HG02938 (cell line): ENCODE measurements at regions not wholly inside any gene's neighbourhood (a gene's known extent, or its start where the extent isn't known, plus 50 kb on each side); places are given as distances from the start of the nearest gene placed in this dataset.
"Not testable (repeated sequence)": the region's sequence is repeated elsewhere in the genome, so short reads cannot be mapped to it uniquely, and the experiment has no call there.

Source experiments
- ATAC-seq: cut with Tn5 transposase; IDR thresholded peaks from one replicate; pipeline ENCODE4 v1.9.1; 2021; ENCODE audit warnings: mild to moderate bottlenecking, moderate library complexity; ENCODE audit not compliant: unreplicated experiment

GRCh38 chr5:71771191-71771590 lies 52.1 kb downstream of the CARTPT start:
- ATAC-seq = no peak

GRCh38 chr5:71778678-71779276 lies 59.7 kb downstream of the CARTPT start:
- no peak for ATAC-seq

DNA sequence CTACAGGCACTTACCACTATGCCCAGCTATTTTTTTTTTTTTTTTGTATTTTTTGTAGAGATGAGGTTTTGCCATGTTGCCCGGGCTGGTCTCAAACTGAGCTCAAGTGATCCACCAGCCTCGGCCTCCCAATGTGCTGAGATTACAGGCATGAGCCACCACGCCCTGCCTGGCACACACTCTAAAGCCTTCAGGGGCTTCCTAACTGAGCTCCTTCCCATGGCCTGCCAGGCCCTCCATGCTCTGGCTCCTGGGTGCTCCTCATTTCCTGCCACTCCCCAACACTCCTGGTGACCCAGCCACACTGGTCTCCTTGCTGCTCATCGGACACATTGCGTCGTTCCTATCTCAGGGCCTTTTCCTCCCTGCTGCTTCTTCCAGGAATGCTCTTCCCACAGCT lies 61.5 kb downstream of the CARTPT start:
- no peak for ATAC-seq

DNA sequence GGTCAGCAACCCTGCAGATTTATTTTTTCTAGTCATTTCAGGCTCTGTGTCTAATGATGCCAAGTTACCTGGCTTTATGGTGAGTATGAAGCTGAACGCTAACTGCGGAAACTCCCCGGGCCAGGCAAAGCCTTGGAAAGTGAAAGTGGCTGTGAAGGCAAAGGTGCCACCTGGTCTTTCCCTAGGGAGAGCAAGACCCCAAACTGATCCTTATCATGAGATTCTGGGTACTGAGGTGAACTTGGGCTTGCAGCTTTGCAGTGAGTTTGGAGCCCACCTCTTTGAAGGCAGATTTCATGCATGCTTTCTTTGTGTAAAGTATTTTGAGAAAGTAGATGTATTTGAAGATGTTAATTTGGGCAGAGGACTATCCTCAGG lies 63.3 kb downstream of the CARTPT start:
- ATAC-seq = no peak

DNA sequence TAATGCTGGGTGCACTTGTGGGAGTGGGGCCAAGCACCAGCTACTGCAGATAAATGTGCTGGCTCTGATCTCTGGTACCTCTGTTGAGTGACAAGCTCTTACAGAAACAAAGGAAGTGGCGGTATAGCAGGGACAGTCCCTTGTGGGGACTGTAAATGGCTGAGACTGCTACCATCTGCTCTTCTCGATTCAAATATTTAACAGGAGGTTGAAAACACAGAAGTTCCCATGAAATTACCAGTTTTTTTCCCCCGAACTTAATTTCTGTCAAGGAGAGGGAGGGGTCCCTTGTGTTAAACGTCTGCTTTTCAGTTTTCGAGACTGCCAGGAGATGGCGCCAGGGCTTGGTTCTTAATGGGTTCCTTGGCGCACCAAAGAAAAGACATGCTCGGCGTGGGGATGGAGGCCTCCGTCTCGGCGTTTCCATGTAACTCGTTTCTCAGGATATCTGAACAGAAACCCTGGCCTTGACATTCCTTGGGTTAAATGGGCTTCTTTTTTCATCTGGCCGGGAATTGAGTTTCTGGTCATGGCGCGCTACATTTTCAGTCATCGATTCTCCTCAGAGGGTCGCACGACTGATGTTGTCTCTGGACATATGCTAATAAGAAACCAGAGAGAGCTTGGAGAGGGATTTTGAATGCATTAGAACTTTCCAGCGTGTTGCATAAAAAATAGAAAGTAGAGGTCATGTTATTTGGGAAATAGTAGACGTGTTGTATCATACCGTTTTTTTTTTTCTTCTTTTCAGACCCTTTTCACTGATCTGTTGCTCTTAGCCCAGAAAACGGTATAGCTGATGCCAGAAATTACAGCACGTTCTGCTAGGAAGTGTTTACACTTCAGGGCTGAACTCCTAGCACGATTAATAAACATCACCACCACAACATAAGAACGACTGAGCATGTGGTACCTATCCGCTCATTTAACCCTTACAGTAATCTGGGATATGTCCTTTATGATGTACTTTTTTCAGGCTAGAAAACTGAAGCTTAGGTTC lies 64.0 kb downstream of the CARTPT start:
- peak; percentile 98 for ATAC-seq

- no peak for ATAC-seq
Measured at GRCh38 chr5:71783891-71784290, 64.8 kb downstream of the CARTPT start.

DNA sequence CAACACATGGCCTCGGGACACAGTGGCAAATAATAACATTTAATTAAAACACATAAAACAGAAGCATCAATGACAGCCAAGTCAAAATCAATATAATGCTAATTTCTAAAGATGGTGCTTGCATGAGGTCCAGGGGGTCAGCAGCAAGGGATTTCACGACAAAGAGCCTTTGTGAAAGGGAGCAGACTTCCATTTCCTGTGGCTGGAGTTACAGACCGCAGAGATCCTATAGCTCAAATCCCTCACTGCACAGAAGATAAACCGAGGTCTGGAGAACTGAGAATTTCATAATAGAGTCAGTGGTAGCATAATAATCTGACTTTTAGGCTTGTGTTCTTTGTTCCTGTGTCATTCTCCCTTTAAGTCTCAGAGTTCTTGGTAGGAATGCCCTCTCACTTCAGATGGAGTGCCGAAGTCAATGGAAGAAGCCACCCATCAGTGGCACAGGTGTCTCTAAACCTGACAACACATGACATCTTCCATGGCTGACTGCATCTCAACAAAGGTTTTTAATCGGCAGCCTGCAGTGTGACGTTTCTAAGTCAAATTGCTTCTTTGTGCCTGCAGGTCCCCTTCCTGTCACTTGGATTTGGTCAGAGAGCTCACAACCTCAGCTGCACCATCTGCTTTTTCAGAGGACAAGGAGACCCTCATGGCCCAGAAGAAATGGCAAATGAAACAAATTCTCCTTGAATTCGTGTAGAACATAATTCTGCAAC lies 67.4 kb downstream of the CARTPT start:
- no peak for ATAC-seq

DNA sequence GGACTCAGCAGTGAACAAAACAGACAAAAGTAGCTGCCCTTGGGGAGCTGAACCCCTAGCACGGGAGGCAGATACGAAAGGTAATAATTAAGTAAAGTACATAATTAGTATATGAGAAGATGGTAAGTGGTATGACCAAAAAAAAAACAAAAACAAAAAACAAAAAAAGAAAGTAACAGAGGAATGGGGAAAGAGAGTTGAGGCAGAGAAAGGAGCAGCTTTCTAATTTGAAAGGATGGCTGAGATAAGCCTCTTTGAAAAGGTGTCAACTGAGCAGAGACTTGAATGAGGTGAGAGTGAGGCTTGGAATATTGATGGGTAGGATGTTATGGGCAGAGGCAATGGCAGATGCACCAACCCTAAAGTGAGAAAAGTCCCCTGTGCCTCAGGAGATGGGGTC lies 69.7 kb downstream of the CARTPT start:
- ATAC-seq = no peak

DNA sequence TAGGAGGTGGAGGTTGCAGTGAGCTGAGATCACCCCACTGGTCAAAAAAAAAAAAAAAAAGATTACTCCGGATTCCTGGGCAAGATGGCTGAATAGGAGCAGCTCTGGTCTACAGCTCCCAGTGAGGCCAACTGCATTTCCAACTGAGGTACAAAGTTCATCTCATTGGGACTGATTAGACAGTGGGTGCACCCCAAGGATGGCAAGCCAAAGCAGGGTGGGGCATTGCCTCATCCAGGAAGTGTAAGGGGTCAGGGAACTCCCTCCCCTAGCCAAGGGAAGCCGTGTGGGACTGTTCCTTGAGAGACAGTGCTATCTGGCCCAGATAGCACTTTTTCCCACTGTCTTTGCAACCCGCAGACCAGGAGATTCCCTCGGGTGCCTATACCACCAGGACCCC lies 70.7 kb downstream of the CARTPT start:
- ATAC-seq = no peak

DNA sequence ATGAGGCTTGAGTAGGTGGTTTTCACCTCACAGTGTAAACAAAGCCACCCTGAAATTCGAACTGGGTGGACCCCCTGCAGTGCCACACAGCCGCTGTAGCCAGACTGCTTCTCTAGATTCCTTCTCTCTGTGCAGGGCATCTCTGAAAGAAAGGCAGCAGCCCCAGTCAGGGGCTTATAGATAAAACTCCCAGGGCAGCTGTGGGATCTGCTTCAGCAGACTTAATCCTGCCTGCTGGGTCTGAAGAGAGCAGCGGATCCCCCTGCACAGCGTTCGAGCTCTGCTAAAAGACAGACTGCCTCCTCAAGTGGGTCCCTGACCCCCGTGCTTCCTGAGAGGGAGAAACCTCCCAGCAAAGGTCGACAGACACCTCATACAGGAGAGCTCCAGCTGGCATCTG lies 71.4 kb downstream of the CARTPT start:
- ATAC-seq = no peak

GRCh38 chr5:71792041-71792440 lies 73.0 kb downstream of the CARTPT start:
- ATAC-seq = not testable (repeated sequence)

DNA sequence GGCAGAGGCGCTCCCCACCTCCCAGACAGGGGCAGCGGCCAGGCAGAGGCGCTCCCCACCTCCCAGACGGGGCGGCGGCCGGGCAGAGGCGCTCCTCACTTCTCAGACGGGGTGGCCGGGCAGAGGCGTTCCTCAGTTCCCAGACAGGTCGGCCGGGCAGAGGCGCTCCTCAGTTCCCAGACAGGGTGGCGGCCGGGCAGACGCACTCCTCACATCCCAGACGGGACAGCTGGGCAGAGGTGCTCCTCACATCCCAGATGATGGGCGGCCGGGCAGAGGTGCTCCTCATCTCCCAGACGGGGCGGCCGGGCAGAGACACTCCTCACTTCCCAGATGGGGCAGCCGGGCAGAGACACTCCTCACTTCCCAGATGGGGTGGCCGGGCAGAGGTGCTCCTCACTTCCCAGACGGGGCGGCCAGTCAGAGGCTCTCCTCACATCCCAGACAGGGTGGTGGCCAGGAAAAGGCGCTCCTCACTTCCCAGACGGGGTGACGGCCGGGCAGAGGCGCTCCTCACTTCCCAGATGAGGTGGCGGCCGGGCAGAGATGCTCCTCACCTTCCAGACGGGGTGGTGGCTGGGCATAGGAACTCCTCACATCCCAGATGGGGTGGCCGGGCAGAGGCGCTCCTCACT lies 75.1 kb downstream of the CARTPT start:
- no peak for ATAC-seq

GRCh38 chr5:71802673-71803072 lies 83.6 kb downstream of the CARTPT start:
- ATAC-seq = no peak

DNA sequence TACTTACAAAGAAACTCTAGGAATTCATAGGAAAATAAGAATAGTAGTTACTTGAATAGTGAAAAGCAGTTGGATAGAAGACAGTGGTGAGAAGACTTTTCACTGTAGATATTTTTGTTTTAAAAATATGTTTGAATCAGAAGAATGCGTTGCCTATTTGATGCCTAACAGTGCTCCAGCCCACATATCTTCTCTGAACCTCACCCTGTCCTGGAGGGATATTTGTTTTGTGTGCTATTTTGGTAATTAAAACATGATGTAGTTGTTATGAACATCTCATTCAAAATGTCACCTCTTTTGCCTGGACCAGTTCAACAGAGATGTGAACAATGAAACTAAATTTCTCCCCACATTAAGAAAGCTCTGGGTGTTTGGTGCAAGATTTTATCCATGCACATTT lies 87.6 kb downstream of the CARTPT start:
- no peak for ATAC-seq

DNA sequence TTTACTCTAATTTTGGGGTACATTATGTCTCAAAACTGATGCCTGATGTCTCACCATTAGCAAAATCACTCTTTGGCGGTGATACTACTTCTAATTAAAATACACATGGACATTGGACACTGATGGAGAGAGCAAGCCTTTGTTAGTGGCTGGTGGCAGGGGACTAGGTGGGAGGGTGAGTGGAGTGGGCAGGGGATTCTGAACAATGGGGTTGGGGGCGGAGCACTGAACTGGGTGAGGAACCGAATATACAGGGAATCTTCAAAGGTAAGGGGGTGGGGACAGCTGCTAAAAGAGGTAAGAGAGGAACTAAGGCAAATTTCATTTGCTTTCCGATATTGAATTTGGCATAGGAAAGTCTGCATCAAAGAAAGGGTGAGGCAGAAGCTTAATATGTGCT lies 88.8 kb downstream of the CARTPT start:
- ATAC-seq = no peak

- no peak for ATAC-seq
Measured at GRCh38 chr5:71809446-71809845, 90.4 kb downstream of the CARTPT start.

GRCh38 chr5:71810023-71810422 lies 90.9 kb downstream of the CARTPT start:
- no peak for ATAC-seq

- ATAC-seq = no peak
Measured at GRCh38 chr5:71810471-71811195, 91.6 kb downstream of the CARTPT start.

DNA sequence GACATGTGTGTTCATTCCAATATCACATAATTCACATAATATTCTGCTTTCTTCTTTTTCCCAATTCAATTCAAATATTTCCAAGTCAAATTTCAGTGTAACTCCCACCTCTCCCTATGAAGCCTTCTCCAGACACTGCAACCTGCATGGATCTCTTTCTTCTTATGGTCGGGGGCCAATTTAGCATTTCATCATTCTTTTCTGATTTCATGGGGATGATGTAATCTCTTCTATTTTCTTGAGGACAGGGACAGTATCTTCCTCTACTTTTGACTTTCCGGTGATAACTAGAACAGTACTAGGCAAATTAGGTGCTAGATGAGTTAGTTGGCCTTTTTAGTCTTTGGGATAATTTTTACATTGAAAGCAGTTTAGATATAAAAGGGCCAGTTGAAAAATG lies 92.7 kb downstream of the CARTPT start:
- no peak for ATAC-seq

DNA sequence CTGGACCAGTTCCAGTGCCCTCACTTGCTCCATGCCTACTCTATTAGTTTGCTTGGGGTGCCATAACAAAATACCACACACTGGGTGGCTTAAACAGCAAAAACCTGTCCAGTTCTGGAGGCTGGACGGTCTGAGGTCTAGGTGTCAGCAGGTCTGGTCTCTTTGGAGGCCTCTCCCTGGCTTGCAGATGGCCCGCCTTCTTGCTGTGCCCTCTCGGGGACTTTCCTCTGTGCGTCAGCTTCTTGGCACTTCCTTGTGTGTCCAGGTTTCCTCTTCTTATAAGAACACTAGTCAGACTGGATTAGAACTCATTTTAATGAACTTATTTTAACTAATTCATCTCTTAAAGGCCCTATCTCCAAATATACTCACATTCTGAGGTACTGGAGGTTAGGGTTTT lies 97.2 kb downstream of the CARTPT start:
- ATAC-seq = no peak

- no peak for ATAC-seq
Measured at GRCh38 chr5:71817891-71818290, 98.8 kb downstream of the CARTPT start.
